Stromal cell of bone marrow (primary cell): ENCODE measurements at regions not wholly inside any gene's neighbourhood (a gene's known extent, or its start where the extent isn't known, plus 50 kb on each side); places are given as distances from the start of the nearest gene placed in this dataset.
A peak's percentile ranks its signal among the peaks of the same experiment; 100 is the strongest.

Experiments
- DNase-seq: peaks from one replicate; pipeline ENCODE4 v3.0.0-alpha.2; 2012; ENCODE audit warnings: low read depth

GRCh38 chr13:32861304-32861703, 154.9 kb upstream of the KL start:
- DNase-seq = no peak

DNA sequence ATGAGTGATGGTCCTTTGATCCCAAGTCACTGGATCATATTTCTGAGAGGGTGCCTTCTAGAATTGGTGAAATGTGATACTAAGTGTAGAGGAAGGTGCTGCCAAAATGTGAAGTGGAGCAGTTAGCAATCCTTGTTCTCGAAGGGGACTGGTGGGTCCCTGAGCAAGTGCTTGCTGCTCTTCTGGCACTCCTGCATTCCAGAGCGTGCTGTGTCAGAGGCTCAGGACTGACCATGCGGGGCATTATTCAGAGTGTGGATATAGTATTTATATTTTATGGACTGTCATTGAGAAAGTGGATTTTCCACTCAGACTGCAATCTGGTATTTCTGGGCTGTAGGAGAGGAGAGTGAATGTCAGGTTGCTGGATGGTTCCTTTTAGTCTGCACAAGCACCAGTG, 152.6 kb upstream of the KL start:
- no peak for DNase-seq

DNA sequence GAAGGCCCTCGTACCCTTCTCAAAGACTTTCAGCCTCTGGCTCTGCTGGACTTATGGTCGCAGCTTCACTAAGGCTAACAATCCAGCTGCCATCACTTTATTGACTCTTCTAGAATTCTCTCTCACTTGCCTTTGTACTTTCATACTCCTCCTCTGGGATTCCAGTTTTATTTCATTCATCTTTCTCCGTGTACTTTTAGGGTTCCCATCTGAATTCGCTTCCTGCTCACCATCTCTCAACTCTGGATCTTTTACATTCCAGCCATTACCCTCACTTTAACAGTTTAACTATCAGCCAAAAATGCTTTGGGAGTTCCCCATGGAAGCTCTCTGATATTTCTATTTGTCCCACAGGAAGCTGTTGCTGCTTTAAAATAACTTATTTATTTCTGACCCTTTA, 149.3 kb upstream of the KL start:
- no peak for DNase-seq

GRCh38 chr13:32877491-32877890, 138.7 kb upstream of the KL start:
- DNase-seq = no peak

DNA sequence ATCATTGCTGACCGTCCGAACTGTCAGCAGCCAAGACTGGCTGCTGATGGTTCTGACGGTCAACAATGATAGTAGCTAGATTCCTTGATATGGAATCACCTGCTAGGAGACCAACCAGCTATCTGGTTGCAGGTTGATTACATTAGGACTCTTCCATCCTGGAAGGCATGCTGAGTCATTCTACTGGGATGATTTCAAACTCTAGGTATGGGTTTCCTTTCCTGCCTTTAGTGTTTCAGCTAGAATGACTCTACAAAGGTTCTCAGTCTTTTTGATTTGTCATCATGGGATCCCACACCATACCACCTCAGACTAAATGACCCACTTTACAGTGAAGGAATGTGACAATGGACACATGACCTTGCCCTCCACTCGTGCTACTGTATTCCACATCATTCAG, 138.1 kb upstream of the KL start:
- no peak for DNase-seq

- DNase-seq = no peak
These were observed 135.6 kb upstream of the KL start for GRCh38 chr13:32880636-32881035.

DNA sequence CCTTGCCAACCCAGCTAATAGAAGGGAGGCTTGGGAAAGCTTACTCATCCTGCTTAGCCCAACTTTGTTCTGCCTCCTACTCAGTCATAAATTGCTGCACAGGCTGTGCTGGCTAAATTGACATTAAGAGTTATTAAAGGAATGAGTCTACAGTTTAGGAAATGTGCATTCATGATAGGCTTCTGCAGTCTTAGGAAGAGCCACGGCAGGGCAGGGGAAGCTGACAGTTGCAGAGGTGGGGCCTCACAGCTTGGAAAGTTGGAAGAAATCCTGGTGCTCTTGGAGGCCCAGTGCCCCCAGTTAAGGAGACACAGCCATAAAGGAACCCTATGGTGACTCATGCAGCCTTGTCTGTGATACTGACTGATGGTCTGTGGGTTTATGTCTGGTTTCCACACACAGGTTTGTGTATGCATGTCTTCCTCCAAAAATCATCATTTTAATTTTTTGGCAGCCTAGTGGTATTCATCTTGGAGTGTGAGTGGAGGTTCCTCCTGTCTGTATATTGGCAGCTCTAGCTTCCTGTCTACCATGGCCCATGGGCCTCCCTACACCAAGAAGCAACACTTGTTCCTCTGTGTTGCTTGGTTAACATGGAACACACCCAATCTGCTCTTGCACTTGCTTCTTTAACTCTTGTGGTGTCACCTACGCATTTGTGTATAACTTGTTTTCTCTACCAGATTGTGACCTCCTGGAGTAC, 135.0 kb upstream of the KL start:
- DNase-seq = peak; percentile 82

DNA sequence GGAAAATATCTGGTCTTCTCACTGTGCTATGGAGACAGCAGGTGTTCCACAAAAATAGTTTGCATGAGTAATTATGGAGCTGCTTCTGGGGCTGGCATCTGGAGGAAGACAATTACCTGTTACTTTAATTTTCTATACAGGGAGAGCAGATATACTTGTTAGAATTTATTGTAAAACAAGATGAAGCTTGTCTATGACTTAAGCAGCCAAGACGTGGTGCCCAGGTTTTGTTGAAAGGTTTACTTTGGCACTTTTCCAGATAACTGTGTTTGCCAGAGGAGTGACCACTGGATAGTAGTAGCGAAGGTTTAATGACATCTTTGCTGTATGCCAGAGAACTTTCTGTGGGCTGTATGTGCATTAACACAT, 134.5 kb upstream of the KL start:
- DNase-seq = no peak

DNA sequence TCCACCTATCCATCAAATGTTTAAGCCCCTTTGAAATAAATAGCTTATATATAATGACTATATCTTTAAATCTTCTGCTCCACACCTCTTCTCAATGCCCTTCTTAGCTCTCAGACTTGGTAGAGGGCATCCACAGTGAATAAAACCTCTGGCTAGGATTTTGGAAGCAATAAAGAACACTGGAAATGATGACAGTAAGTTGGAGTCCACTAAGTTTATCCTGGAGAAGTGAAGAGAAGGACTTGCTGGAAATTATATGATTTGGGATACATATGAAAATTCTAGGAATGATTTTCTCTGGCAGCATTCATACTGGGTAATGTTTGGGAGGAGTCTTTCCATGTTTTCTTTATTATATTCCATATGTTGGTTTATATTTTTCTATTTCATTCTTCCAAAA, 133.5 kb upstream of the KL start:
- DNase-seq = no peak

DNA sequence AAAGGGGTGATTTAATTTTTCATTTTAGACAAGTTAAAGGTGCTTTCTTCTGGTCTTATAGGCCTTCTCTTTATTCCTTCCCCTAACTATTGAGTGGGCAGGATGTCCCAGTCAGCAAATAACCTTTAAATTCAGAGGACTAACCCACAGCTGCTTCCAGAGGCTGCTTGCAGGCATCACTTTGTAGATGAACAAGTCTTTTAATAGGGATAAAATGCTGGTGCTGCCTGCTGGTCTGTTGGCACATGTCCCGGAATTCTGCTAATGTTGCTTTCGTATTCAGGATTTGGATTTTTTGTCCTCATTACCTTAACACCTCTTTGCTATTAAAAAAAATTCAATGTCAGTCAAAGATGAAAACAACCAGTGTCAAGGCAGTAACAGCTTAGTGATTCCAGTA, 132.7 kb upstream of the KL start:
- no peak for DNase-seq

DNA sequence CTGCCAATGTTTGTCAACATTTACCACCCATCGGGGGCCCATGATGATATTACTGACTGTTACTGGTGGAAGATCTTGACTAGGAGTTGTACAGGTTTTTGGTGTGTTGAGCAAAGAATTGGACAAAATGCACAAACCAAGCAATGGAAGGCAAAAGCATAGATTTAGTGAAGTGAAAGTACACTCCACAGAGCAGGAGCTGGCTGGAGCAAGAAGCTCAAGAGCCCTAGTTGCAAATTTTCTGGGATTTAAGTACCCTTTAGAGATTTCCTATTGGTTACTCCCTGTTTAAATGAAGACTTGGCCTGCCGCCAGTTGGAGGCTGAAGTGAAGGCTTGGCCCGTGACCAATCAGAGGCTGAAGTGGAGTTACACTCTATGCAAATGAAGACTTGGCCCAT, 128.6 kb upstream of the KL start:
- no peak for DNase-seq

DNA sequence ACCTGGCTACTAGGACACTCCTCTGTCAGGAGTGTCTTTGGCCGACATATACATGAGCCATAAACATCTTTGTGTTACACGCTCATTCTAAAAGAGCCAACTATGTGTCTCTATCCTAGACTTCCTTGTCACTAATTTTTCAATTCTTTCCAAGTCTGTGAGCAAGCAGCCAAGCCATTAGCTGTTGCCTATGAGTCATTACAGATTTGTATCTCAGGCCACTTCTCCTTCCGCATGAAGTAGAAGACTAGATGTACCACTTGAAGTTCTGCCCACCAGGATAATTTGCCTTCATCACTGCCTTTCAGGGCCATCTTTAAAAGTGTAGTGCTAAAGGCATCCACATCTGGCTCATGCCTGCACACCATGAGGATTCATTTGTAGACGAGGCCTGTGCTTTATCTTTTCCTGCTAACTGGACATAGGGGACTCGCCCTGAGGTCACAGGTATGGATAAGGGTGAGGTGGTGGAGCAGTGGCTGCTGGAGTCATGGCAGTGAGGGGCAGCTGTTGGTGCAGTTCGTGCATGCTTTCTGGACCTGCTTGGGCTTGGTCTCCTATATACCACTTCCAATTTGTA, 126.1 kb upstream of the KL start:
- DNase-seq = no peak

DNA sequence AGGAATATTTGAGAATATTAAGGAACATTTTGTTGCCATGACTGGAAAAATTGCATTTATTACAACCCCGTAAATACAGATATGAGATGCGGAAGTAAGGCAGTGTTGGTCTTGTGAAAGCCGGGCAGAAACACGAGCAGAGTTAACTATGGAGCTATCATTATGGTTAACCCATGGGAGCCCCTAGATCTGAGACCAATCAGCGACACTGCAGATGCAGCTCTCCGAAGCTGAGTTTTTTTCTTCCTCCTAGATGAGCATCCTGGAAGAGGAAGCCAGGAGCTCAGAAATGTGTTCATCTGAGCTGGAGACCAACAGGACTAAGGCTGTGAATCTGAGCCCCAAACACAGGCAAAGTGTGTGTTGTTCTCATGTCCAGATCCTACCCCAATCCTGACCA, 123.0 kb upstream of the KL start:
- no peak for DNase-seq

DNA sequence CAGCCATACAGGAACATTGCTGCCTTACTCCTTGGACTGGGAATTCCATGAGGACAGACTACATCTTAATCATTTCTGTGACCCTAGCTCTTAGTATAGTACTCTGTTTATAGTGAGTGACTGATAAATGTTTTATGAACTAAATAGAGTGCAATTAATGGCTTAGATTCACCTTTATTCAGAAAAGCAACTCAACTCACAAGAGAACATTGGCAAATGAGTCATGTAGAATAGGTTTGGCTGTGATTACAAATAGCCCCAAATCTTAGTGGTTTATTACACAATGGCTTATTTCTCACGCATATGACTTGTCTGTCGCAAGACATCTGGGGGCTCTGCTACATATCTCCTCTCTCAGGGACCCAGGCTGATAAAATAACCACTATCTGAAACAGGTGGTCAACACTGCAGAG, 121.6 kb upstream of the KL start:
- peak; percentile 42 for DNase-seq

GRCh38 chr13:32895296-32895695, 120.9 kb upstream of the KL start:
- no peak for DNase-seq

DNA sequence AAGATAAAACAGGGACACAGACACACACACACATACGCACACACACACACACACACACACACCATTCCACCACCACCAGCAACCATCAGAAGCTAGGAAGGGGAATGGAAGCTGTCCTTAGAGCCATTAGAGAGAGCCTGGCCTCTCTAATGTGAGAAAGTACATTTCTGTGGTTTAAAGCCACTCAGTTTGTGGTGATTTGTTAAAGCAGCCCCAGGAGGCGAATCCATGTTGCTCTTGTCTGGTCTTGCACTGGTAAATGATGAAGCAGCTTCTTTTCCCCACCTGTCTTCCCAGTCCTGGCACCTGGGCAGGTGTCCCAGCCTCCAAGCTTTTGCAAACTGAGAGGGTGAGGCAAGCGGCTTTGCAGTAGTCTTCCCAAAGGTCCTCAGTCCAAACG, 118.9 kb upstream of the KL start:
- DNase-seq = no peak

DNA sequence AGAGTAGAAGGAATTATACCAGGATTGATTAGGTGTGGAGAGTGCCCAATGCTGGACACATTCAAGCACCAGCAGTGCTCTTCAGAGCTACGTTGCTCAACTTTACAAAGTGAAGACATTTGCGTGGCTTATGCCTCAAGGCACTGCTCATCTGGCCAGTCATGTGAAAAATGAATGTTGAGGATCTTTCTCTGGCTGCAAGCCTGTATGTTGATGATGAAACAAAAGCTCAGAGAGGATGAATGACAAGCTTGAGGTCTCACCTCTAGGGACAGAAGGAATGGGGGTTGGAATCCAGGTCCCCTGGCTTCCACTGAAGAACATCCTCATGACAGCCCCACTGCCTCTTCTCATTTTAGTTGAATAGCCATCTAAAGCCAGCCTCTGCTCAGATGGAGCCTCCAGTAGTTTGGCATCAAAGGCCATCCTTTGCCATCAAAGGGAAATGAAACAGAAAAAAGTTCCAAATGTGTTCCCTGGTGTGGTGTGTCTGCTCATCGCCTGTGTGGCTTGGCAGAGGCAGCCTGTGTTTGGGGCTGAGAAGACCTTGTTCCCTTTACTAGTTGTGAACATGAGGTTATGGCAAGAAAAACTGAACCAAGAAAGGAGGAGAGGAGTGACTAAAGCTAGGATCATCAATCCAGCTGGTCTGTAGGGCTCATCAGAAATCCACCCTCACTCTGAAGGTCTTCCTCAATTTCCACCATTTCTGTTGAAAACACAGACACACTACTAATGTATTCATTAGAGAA, 114.0 kb upstream of the KL start:
- DNase-seq = no peak

GRCh38 chr13:32902874-32903273, 113.3 kb upstream of the KL start:
- peak; percentile 44 for DNase-seq

DNA sequence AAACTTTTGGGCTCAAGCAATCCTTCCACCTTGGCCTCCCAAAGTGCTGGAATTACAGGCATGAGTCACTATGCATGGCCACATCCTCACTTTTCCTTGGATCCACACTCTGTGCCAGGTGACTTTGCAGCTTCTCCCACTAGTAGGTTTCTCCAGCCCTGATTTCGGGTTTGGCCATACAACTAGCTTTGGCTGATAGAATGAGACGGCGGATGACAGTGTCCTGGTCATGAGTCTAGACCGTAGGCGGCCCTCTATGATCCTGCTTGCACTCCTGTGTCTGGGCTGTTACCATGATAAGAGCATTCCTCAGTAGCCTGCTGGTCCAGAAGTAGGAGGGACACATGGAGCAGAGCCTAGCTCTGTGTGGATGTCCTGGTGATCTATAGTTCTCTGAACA, 112.5 kb upstream of the KL start:
- no peak for DNase-seq

DNA sequence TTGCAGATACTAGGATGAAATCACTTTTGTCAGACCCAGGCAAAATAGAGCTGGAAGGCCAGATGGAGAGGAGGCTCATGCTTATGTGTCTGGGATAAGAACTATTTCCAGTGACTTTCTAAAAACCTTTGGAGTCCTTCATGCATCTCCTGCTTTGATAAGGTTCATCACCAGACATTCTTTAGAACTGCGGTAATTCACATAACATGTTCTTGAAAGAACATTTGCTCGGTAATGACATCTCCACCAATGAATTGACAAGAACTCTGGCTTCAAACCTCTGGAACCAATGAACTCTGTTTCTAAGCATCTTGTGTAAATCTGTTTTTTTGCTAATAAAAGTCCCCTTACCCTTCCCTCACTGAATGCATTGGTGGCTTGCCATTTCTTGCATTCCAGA, 112.0 kb upstream of the KL start:
- no peak for DNase-seq

DNA sequence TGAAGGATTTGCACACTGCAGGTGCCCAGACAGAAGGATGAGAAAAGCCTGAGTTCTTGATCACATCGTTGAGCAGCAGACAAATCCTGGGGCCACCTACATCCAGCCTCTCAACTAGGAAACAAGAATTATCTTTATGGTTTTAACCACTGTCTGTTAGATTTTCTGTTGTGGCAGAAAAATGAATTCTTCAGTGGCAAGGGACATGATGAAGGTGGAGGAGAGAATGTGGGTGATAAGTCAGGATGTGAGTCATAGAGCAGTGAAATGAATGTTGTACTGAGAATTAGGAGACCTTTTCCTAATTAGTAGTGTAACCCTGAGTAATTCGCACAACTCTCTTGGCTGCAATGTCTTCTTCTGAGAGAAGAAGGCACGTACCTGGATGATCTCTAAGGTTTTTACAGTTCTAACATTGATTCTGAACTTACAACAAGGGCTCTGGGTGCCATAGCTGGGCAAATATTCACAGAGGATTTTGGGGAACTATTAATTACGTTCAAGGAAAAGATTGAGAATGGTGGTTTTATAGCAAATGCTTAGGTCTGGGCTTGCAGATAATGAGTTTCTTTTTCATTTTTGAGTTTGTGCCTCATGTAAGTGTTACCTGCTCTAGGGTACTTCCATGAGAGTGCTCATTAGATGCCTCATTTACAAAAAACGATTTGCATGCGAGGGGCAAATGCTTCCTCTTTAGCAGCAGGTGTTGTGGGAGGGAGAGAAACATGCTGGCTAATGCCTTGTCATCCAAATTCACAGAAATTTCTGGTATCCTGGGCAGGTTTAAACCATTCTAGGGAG, 111.0 kb upstream of the KL start:
- DNase-seq = no peak

GRCh38 chr13:32905864-32906180, 110.4 kb upstream of the KL start:
- DNase-seq = no peak

DNA sequence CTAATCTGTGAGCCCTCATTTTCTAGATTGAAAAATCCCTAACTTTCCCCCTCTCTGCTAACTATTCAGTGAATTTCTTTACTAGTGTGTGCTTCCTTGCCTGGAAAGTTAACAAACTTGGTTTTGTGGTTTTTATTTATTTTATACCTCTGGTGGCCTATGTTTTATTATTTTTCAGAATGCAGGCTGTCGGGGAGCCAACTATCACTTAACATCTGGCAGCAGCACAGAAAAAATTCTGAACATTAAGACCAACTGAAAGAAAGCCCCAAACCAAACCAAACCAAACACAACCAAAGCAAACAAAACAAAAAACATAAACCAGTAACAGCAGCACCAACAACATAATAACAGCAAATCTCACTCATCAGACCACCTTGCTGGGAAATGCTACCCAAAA, 109.0 kb upstream of the KL start:
- no peak for DNase-seq
